ENCODE measurements at regions not wholly inside any gene's neighbourhood (a gene's known extent, or its start where the extent isn't known, plus 50 kb on each side); places are given as distances from the start of the nearest gene placed in this dataset.

- TF ChIP-seq CTCF (IDR thresholded peaks at IDR 0.05; ENCODE audit: low read depth, low read length) (no peak), EZH2phosphoT487 (IDR thresholded peaks at IDR 0.05; ENCODE audit: low read depth) (no peak)
These were observed 163.4 kb upstream of the ERCC4 start for GRCh38 chr16:13756411-13757140.

Data from OCI-LY3 (cell line).